ENCODE measurements at regions not wholly inside any gene's neighbourhood (a gene's known extent, or its start where the extent isn't known, plus 50 kb on each side); places are given as distances from the start of the nearest gene placed in this dataset.
"Not testable (repeated sequence)": the region's sequence is repeated elsewhere in the genome, so short reads cannot be mapped to it uniquely, and the experiment has no call there.

- CTCF ChIA-PET: interaction anchor here (1.2 kb wide), 1 partner anchor 9 kb away, joined by 3 read pairs; no protein-coding TSS in a partner anchor
- no peak overlapping the region for H3K4me3 Mint-ChIP-seq
- peaks cover 4% of the 10 kb centered on the region for H3K36me3 Mint-ChIP-seq (ENCODE audit: low read depth)
- no peaks in the 10 kb centered on the region for H3K4me1 Mint-ChIP-seq (ENCODE audit: low read depth)
- H3K27ac Mint-ChIP-seq: no peak overlapping the region
- no peak for ATAC-seq (ENCODE audit: poor library complexity)
- Histone ChIP-seq H3K4me1 (ENCODE audit: insufficient read depth, low read length) (no peaks in the 10 kb centered on the region), H3K9me3 (ENCODE audit: control insufficient read depth in 1 of 2, insufficient read depth in 1 of 2, low read length in 2 of 2) (no peaks in the 10 kb centered on the region), H3K36me3 (ENCODE audit: insufficient read depth, low read length) (no peaks in the 10 kb centered on the region), H3K4me3 (ENCODE audit: low read length) (no peak overlapping the region), H3K27ac (ENCODE audit: low read depth in 1 of 2, low read length in 2 of 2) (no peak overlapping the region), H3K27me3 (ENCODE audit: control insufficient read depth in 1 of 2, insufficient read depth in 2 of 2, low read length in 2 of 2) (no peaks in the 10 kb centered on the region)
- H3K9me3 Mint-ChIP-seq: no peaks in the 10 kb centered on the region
- no peaks in the 10 kb centered on the region for H3K27me3 Mint-ChIP-seq
- no peak for DNase-seq
- intact Hi-C loops (cut with DNase I, micrococcal nuclease): no loop called here
- TF ChIP-seq CTCF (IDR thresholded peaks at IDR 0.05): no peak
- POLR2A ChIA-PET: interaction anchor here (1.1 kb wide), 1 partner anchor 136 kb away, joined by 3 read pairs; no protein-coding TSS in a partner anchor
Observed at GRCh38 chr15:92788196-92788595, 111.9 kb upstream of the CHD2 start.

GRCh38 chr15:92788793-92789192, 111.3 kb upstream of the CHD2 start:
- CTCF ChIA-PET; H3K9me3 ChIP-seq (ENCODE audit: control insufficient read depth in 1 of 2, insufficient read depth in 1 of 2, low read length in 2 of 2); H3K4me3 Mint-ChIP-seq; H3K27ac ChIP-seq (ENCODE audit: low read depth in 1 of 2, low read length in 2 of 2); H3K27me3 ChIP-seq (ENCODE audit: control insufficient read depth in 1 of 2, insufficient read depth in 2 of 2, low read length in 2 of 2); H3K36me3 Mint-ChIP-seq (ENCODE audit: low read depth); intact Hi-C loops (cut with DNase I, micrococcal nuclease); DNase-seq; POLR2A ChIA-PET; H3K4me1 Mint-ChIP-seq (ENCODE audit: low read depth); H3K27me3 Mint-ChIP-seq; ATAC-seq (ENCODE audit: poor library complexity); H3K4me3 ChIP-seq (ENCODE audit: low read length); H3K9me3 Mint-ChIP-seq; H3K27ac Mint-ChIP-seq; H3K4me1 ChIP-seq (ENCODE audit: insufficient read depth, low read length); H3K36me3 ChIP-seq (ENCODE audit: insufficient read depth, low read length): not testable (repeated sequence)

GRCh38 chr15:92796161-92796611, 103.9 kb upstream of the CHD2 start:
- DNase-seq: no peak
- Histone ChIP-seq H3K4me1 (ENCODE audit: insufficient read depth, low read length) (peaks cover 6% of the 10 kb centered on the region), H3K9me3 (ENCODE audit: control insufficient read depth in 1 of 2, insufficient read depth in 1 of 2, low read length in 2 of 2) (no peaks in the 10 kb centered on the region), H3K27me3 (ENCODE audit: control insufficient read depth in 1 of 2, insufficient read depth in 2 of 2, low read length in 2 of 2) (no peaks in the 10 kb centered on the region), H3K36me3 (ENCODE audit: insufficient read depth, low read length) (no peaks in the 10 kb centered on the region), H3K27ac (ENCODE audit: low read depth in 1 of 2, low read length in 2 of 2) (no peak overlapping the region), H3K4me3 (ENCODE audit: low read length) (no peak overlapping the region)
- H3K9me3 Mint-ChIP-seq: no peaks in the 10 kb centered on the region
- H3K27ac Mint-ChIP-seq: no peak overlapping the region
- peaks cover 6% of the 10 kb centered on the region for H3K4me1 Mint-ChIP-seq (ENCODE audit: low read depth)
- intact Hi-C loops (cut with DNase I, micrococcal nuclease): loop anchor here in 1 of 2 experiments (10.0 kb wide), 1 partner anchor 199 kb away; no protein-coding TSS in a partner anchor
- ATAC-seq (ENCODE audit: poor library complexity): no peak
- POLR2A ChIA-PET: interaction anchor here (1.1 to 1.8 kb wide), 2 partner anchors 86 to 112 kb away, joined by 5 to 7 read pairs; no protein-coding TSS in a partner anchor
- no peaks in the 10 kb centered on the region for H3K27me3 Mint-ChIP-seq
- no peak overlapping the region for H3K4me3 Mint-ChIP-seq
- TF ChIP-seq CTCF (IDR thresholded peaks at IDR 0.05): no peak
- no peaks in the 10 kb centered on the region for H3K36me3 Mint-ChIP-seq (ENCODE audit: low read depth)
- CTCF ChIA-PET: interaction anchor here (0.7 to 1.7 kb wide), 3 partner anchors 23 to 122 kb away, joined by 3 to 15 read pairs (median 3); no protein-coding TSS in a partner anchor
